ENCODE measurements at regions not wholly inside any gene's neighbourhood (a gene's known extent, or its start where the extent isn't known, plus 50 kb on each side); places are given as distances from the start of the nearest gene placed in this dataset.

GRCh38 chr2:176409671-176410070 lies 140.4 kb downstream of the MTX2 start:
- no peaks in the 10 kb centered on the region for H3K27me3 ChIP-seq (ENCODE audit: control insufficient read depth in 4 of 4, insufficient read depth in 4 of 4, low read length in 3 of 4)
- no peaks in the 10 kb centered on the region for H3K9me3 ChIP-seq (ENCODE audit: control insufficient read depth in 4 of 4, low read length in 3 of 4)
- WGBS: 91% methylated on average over 2 of the region's 2 CpGs
- no peak overlapping the region for H3K27ac ChIP-seq (ENCODE audit: low read depth in 1 of 2, low read length in 2 of 2)
- no peak for DNase-seq (ENCODE audit: low spot score)
- no peak overlapping the region for H3K4me3 ChIP-seq (ENCODE audit: low read depth in 1 of 3, low read length in 3 of 3)
- H3K9ac ChIP-seq (ENCODE audit: low read depth in 1 of 2, low read length in 2 of 2): no peak overlapping the region
- no peaks in the 10 kb centered on the region for H3K36me3 ChIP-seq (ENCODE audit: control insufficient read depth in 4 of 4, insufficient read depth in 3 of 4, low read depth in 1 of 4, low read length in 3 of 4)
- TF ChIP-seq RXRA (IDR thresholded peaks at IDR 0.05): no peak
- TF ChIP-seq TAF1 (conservative IDR thresholded peaks at IDR 0.05): no peak
- TF ChIP-seq, protein P1, sequence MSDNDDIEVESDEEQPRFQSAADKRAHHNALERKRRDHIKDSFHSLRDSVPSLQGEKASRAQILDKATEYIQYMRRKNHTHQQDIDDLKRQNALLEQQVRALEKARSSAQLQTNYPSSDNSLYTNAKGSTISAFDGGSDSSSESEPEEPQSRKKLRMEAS (IDR thresholded peaks at IDR 0.05): no peak
- TF ChIP-seq NR2F2 (IDR thresholded peaks at IDR 0.05): no peak
- TF ChIP-seq, protein P2, sequence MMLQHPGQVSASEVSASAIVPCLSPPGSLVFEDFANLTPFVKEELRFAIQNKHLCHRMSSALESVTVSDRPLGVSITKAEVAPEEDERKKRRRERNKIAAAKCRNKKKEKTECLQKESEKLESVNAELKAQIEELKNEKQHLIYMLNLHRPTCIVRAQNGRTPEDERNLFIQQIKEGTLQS (IDR thresholded peaks at IDR 0.05): no peak
- no peak for TF ChIP-seq JUND (IDR thresholded peaks at IDR 0.05)
- no peak for TF ChIP-seq EGR1 (IDR thresholded peaks at IDR 0.05; ENCODE audit: low read depth in 2 of 2)
- no peak for TF ChIP-seq FOXA2 (IDR thresholded peaks at IDR 0.05)
- no peaks in the 10 kb centered on the region for H3K4me1 ChIP-seq (ENCODE audit: control insufficient read depth in 4 of 4, insufficient read depth in 4 of 4, low read length in 3 of 4)

- Histone ChIP-seq H3K4me1 (ENCODE audit: control insufficient read depth in 4 of 4, insufficient read depth in 4 of 4, low read length in 3 of 4) (no peaks in the 10 kb centered on the region), H3K9me3 (ENCODE audit: control insufficient read depth in 4 of 4, low read length in 3 of 4) (no peaks in the 10 kb centered on the region), H3K4me3 (ENCODE audit: low read depth in 1 of 3, low read length in 3 of 3) (no peak overlapping the region), H3K9ac (ENCODE audit: low read depth in 1 of 2, low read length in 2 of 2) (no peak overlapping the region), H3K27me3 (ENCODE audit: control insufficient read depth in 4 of 4, insufficient read depth in 4 of 4, low read length in 3 of 4) (no peaks in the 10 kb centered on the region), H3K36me3 (ENCODE audit: control insufficient read depth in 4 of 4, insufficient read depth in 3 of 4, low read depth in 1 of 4, low read length in 3 of 4) (no peaks in the 10 kb centered on the region), H3K27ac (ENCODE audit: low read depth in 1 of 2, low read length in 2 of 2) (no peak overlapping the region)
- no peak for TF ChIP-seq RXRA (IDR thresholded peaks at IDR 0.05)
- TF ChIP-seq, protein P3, sequence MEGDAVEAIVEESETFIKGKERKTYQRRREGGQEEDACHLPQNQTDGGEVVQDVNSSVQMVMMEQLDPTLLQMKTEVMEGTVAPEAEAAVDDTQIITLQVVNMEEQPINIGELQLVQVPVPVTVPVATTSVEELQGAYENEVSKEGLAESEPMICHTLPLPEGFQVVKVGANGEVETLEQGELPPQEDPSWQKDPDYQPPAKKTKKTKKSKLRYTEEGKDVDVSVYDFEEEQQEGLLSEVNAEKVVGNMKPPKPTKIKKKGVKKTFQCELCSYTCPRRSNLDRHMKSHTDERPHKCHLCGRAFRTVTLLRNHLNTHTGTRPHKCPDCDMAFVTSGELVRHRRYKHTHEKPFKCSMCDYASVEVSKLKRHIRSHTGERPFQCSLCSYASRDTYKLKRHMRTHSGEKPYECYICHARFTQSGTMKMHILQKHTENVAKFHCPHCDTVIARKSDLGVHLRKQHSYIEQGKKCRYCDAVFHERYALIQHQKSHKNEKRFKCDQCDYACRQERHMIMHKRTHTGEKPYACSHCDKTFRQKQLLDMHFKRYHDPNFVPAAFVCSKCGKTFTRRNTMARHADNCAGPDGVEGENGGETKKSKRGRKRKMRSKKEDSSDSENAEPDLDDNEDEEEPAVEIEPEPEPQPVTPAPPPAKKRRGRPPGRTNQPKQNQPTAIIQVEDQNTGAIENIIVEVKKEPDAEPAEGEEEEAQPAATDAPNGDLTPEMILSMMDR (IDR thresholded peaks at IDR 0.05; ENCODE audit: low read depth, low read length, missing input control): no peak
- no peak for TF ChIP-seq JUND (IDR thresholded peaks at IDR 0.05)
- TF ChIP-seq NR2F2 (IDR thresholded peaks at IDR 0.05): no peak
- TF ChIP-seq SP1 (IDR thresholded peaks at IDR 0.05): no peak
- no peak for TF ChIP-seq TAF1 (conservative IDR thresholded peaks at IDR 0.05)
- TF ChIP-seq GABPA (IDR thresholded peaks at IDR 0.05 in 1 of 2, conservative IDR thresholded peaks at IDR 0.05 in 1 of 2): no peak
- TF ChIP-seq ZBTB33 (IDR thresholded peaks at IDR 0.05): no peak
- TF ChIP-seq, protein P4, sequence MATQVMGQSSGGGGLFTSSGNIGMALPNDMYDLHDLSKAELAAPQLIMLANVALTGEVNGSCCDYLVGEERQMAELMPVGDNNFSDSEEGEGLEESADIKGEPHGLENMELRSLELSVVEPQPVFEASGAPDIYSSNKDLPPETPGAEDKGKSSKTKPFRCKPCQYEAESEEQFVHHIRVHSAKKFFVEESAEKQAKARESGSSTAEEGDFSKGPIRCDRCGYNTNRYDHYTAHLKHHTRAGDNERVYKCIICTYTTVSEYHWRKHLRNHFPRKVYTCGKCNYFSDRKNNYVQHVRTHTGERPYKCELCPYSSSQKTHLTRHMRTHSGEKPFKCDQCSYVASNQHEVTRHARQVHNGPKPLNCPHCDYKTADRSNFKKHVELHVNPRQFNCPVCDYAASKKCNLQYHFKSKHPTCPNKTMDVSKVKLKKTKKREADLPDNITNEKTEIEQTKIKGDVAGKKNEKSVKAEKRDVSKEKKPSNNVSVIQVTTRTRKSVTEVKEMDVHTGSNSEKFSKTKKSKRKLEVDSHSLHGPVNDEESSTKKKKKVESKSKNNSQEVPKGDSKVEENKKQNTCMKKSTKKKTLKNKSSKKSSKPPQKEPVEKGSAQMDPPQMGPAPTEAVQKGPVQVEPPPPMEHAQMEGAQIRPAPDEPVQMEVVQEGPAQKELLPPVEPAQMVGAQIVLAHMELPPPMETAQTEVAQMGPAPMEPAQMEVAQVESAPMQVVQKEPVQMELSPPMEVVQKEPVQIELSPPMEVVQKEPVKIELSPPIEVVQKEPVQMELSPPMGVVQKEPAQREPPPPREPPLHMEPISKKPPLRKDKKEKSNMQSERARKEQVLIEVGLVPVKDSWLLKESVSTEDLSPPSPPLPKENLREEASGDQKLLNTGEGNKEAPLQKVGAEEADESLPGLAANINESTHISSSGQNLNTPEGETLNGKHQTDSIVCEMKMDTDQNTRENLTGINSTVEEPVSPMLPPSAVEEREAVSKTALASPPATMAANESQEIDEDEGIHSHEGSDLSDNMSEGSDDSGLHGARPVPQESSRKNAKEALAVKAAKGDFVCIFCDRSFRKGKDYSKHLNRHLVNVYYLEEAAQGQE (IDR thresholded peaks at IDR 0.05): no peak
- no peak for TF ChIP-seq HNF4A (conservative IDR thresholded peaks at IDR 0.05)
- TF ChIP-seq, protein P2 (IDR thresholded peaks at IDR 0.05): no peak
- TF ChIP-seq, protein P1 (IDR thresholded peaks at IDR 0.05): no peak
- DNase-seq (ENCODE audit: low spot score): no peak
These were observed 142.9 kb downstream of the MTX2 start for GRCh38 chr2:176412136-176412535.
